Colonic mucosa (tissue), 4 donors: ENCODE measurements at regions not wholly inside any gene's neighbourhood (a gene's known extent, or its start where the extent isn't known, plus 50 kb on each side); places are given as distances from the start of the nearest gene placed in this dataset.
"Not testable (repeated sequence)": the region's sequence is repeated elsewhere in the genome, so short reads cannot be mapped to it uniquely, and the experiment has no call there.

Source experiments
- DNase-seq: peaks from one replicate; pipeline ENCODE4 v3.0.0-alpha.2; 2020
- H3K27ac ChIP-seq: fragments of 200-600 bp; one replicate; pipeline ENCODE4 v1.8.0; 2021
- H3K27me3 ChIP-seq: fragments of 200-600 bp; one replicate; pipeline ENCODE4 v1.8.0; 2021
- H3K36me3 ChIP-seq: fragments of 200-600 bp; one replicate; pipeline ENCODE4 v1.8.0; 2021
- H3K4me1 ChIP-seq: fragments of 200-600 bp; one replicate; pipeline ENCODE4 v1.8.0; 2021; ENCODE audit warnings: mild to moderate bottlenecking
- H3K4me3 ChIP-seq: fragments of 200-600 bp; one replicate; pipeline ENCODE4 v1.8.0; 2021
- H3K9ac ChIP-seq, 2 donors: one replicate each; pipeline ENCODE4 v1.7.0; 2013; ENCODE audit warnings: control low read depth in 2 of 2, low read depth in 2 of 2, low read length in 2 of 2
- H3K9me3 ChIP-seq: fragments of 200-600 bp; one replicate; pipeline ENCODE4 v1.8.0; 2021
- CTCF ChIP-seq: fragments of 200-600 bp; IDR thresholded peaks from one replicate; pipeline ENCODE4 v1.8.0; 2022; ENCODE audit warnings: antibody characterized with exemption, mild to moderate bottlenecking
- intact Hi-C: fragments of 100-400 bp; cut with DNase I; formaldehyde crosslinking; loops from one replicate; pipeline ENCODE4 v1.14.1; 2022
- donor health status: healthy.
- donor health status: DM: no; HTN: no; CAD: no.
- donor health status: DM: no; HTN: no; CAD: no.

GRCh38 chr4:188372829-188373228, 233.6 kb downstream of the TRIML1 start:
- intact Hi-C loops = no loop called here
- no peaks in the 10 kb centered on the region for H3K27me3 ChIP-seq
- DNase-seq = no peak

GRCh38 chr4:188374871-188375270, 235.6 kb downstream of the TRIML1 start:
- H3K36me3 ChIP-seq = no peaks in the 10 kb centered on the region
- H3K4me3 ChIP-seq = no peak overlapping the region
- no peaks in the 10 kb centered on the region for H3K9me3 ChIP-seq
- H3K9ac ChIP-seq = no peak overlapping the region
- intact Hi-C loops = no loop called here
- H3K27me3 ChIP-seq = no peaks in the 10 kb centered on the region
- no peak for TF ChIP-seq CTCF
- H3K4me1 ChIP-seq = no peaks in the 10 kb centered on the region
- H3K27ac ChIP-seq = no peak overlapping the region
- no peak for DNase-seq

More at GRCh38 chr4:188372829-188373228, 233.6 kb downstream of the TRIML1 start:
- Histone ChIP-seq H3K9me3 (no peaks in the 10 kb centered on the region), H3K36me3 (no peaks in the 10 kb centered on the region), H3K27ac (no peak overlapping the region), H3K9ac (no peak overlapping the region), H3K4me3 (no peak overlapping the region), H3K4me1 (no peaks in the 10 kb centered on the region)
- peak; percentile 14 for TF ChIP-seq CTCF

- H3K27me3 ChIP-seq = no peaks in the 10 kb centered on the region
- H3K9ac ChIP-seq = no peak overlapping the region
- no peaks in the 10 kb centered on the region for H3K36me3 ChIP-seq
- no peaks in the 10 kb centered on the region for H3K4me1 ChIP-seq
- H3K27ac ChIP-seq = no peak overlapping the region
- no peak for DNase-seq
- intact Hi-C loops = no loop called here
- no peak overlapping the region for H3K4me3 ChIP-seq
- TF ChIP-seq CTCF = no peak
- no peaks in the 10 kb centered on the region for H3K9me3 ChIP-seq
Observed at GRCh38 chr4:188377816-188378215, 238.6 kb downstream of the TRIML1 start.

GRCh38 chr4:188383180-188383579, 243.9 kb downstream of the TRIML1 start:
- no peaks in the 10 kb centered on the region for H3K36me3 ChIP-seq
- no peaks in the 10 kb centered on the region for H3K9me3 ChIP-seq
- H3K27me3 ChIP-seq = no peaks in the 10 kb centered on the region
- no peak overlapping the region for H3K27ac ChIP-seq
- intact Hi-C loops = no loop called here
- H3K9ac ChIP-seq = no peak overlapping the region
- H3K4me3 ChIP-seq = no peak overlapping the region
- H3K4me1 ChIP-seq = no peaks in the 10 kb centered on the region
- TF ChIP-seq CTCF = no peak
- DNase-seq = no peak

GRCh38 chr4:188387179-188387791, 248.0 kb downstream of the TRIML1 start:
- DNase-seq = no peak
- Histone ChIP-seq H3K27me3 (no peaks in the 10 kb centered on the region), H3K27ac (no peak overlapping the region), H3K9ac (no peak overlapping the region), H3K4me1 (no peaks in the 10 kb centered on the region), H3K9me3 (no peaks in the 10 kb centered on the region), H3K4me3 (no peak overlapping the region), H3K36me3 (no peaks in the 10 kb centered on the region)
- intact Hi-C loops = no loop called here
- no peak for TF ChIP-seq CTCF

GRCh38 chr4:188391349-188391748, 252.1 kb downstream of the TRIML1 start:
- H3K4me1 ChIP-seq, H3K27ac ChIP-seq, H3K9me3 ChIP-seq, H3K4me3 ChIP-seq, intact Hi-C loops, H3K9ac ChIP-seq, DNase-seq, H3K27me3 ChIP-seq, H3K36me3 ChIP-seq: not testable (repeated sequence)
